Urothelium cell line (cell line): ENCODE measurements at regions not wholly inside any gene's neighbourhood (a gene's known extent, or its start where the extent isn't known, plus 50 kb on each side); places are given as distances from the start of the nearest gene placed in this dataset.

Experiments
- DNase-seq: peaks from one replicate; pipeline ENCODE4 v3.0.0; 2011; ENCODE audit warnings: low spot score, mixed read lengths
- FAIRE-seq: peaks from 2 replicates; lab custom pipeline; 2011; peaks lifted over from hg19 to GRCh38; lab: Jason Lieb, UNC

DNA sequence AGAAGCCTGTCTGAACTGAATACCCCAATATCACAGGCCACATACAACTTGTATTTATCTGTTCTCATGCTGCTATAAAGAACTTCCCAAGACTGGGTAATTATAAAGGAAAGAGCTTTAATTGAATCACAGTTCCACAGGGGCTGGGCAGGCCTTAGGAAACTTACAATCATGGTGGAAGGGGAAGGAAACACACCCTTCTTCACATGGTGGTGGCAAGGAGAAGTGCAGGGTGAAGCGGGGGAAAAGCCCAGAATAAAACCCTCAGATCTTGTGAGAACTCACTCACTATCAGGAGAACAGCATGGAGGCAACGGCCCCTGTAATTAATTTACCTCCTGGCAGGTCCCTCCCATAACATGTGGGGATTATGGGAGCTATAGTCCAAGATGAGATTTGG lies 50.3 kb upstream of the FNDC1 start:
- DNase-seq, result no peak
- FAIRE-seq, result no peak

DNA sequence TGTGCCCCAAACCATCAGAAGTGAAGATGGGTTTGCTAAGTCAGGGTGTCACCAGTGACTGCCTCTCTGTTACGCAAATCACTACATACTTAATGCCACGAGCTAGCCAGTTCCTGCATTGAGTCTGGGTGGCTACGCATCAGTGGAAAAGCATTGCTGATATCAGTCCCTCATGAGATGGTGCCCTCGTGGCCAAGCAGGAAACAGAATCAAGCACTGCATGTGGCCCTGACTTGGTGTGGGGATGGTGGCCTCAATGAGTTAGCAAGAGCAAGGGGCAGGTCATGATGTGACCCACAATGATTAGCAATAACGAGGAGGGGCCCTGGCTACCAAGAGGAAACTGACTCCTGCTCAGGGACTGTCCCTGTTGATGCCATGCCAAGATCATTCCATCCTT lies 51.6 kb upstream of the FNDC1 start:
- DNase-seq, result no peak
- no peak for FAIRE-seq

DNA sequence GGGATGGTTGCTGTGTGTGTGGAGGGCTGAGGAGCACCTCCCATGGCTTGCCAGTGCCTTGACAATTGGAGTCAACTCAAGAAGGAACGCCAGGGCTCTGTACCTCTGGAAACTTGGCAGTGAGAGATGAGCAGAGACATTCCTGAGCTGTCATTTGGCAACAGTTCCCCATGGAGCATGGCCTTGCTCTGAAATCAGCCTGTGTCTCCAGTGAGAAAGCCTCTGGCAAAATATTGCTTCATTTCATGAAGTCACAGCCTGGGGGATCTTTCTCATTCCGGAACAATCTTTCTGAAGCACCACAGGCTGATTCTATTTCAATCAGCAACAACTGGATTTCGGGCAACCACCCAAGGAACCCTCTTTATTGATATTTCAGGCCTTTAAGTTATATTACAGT lies 52.2 kb upstream of the FNDC1 start:
- DNase-seq, result no peak
- FAIRE-seq, result no peak

DNA sequence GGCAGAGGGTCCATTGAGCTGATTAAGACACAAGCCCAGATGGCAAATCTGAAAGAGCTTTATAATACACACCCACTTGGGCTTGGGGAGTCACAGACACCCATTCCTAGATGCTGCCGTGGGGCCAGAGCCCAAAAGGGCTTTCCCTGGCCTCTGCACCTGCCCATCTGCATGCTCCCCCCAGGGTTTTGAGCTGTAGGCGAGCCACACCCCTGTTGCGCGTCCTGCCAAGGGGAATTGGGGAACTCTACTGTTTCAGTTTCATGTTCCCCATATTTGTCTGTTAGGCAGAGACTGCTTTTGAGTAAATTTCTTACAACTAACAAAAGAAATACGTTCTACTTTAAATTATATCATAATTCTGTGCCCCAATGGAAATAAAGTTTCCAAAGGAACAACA lies 52.9 kb upstream of the FNDC1 start:
- DNase-seq (no peak), FAIRE-seq (no peak)

DNA sequence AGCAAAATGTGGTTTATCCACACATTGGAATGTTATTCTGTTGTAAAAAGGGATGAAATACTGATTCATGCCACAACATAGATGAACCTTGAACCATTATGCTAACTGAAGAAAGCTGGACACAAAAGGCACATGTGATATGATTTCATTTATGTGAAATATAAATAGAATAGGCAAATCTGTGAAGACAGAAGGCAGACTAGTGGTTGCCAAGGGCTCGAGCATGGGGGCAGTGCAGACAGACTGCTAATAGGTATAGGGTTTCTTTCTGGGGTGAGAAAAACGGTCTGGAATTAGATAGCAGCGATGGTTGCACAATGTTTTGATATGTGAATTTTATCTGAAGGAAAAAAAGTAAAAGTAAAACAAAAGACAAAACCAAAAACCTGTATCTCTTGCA lies 54.6 kb upstream of the FNDC1 start:
- DNase-seq, result no peak
- FAIRE-seq, result no peak

DNA sequence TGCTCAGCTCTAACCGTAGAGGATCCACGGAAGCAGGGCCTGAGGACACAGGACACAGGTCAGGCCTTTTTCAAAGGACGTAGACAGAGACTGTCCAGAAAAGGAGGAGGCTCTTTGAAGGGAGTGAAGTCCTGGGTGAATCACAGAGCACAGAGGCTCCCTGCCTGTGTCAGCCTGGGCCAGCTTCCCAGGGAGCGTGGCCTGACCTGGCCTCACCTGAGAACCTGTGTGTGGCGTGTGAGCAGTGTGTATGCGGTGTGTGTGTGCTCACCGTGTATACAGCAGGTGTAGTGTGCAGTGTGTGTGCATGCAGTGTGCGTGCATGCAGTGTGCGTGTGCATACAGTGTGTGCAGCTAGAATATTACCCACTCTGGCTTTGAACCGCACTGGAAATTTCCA lies 56.0 kb upstream of the FNDC1 start:
- FAIRE-seq, result peak; percentile 5
- DNase-seq, result no peak

DNA sequence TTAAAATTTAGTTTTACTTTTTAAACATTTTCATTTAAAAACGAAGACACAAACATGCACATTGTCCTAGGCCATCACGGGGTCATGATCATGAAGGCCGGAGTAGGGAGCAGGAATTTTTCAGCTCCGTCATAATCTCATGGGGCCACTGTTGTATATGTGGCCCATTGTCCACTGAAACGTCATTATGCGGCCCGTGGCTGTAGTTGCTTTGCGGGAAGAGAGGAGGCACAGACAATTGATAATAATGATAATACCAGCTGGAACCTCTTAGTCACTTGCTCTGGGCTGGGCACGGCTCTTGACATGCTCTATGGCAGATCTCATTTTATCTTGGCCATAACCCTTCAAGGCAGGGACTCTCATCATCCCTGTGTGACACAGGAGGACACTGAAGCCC lies 56.5 kb upstream of the FNDC1 start:
- DNase-seq (no peak), FAIRE-seq (no peak)

DNA sequence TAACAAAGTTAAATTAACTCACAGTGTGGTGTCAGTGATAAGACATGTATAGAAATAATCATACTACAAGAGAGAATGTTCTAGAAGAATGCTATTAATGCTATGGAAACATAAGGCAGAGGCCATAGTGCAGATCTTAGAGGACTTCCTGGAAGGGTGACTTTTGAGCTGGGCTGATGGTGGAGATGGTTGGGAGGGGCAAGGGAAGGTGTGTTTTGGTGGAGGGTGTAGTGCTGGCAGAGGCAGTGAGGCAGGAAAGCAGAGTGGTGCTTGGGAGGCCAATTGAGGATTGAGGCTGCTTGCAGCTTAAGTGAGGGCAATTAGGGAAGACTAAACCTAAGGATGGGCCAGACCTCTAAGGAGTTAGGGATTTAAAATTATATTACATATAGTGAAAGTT lies 58.5 kb upstream of the FNDC1 start:
- FAIRE-seq, result no peak

DNA sequence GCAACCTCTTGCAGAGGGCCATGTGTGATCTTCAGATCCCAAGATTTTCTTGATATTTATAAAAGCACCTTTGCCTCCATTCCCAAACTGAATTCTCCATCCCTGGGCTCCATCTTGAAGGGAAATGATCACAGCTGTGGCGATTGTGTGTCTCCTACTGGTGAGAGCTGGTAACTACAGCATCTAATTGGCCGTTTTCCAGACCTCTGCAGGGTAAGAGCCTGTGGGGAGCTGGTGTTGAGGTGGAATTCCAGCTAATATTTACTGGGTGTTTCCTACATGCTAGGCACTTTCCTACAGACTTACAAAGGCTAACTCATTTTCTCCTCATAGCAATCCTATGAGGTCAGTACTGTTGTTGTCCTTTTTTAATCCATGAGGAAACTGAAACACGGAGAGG lies 59.2 kb upstream of the FNDC1 start:
- FAIRE-seq, result no peak
- peak; percentile 55 for DNase-seq

More for the DNA sequence above, 58.5 kb upstream of the FNDC1 start:
- DNase-seq, result no peak

DNA sequence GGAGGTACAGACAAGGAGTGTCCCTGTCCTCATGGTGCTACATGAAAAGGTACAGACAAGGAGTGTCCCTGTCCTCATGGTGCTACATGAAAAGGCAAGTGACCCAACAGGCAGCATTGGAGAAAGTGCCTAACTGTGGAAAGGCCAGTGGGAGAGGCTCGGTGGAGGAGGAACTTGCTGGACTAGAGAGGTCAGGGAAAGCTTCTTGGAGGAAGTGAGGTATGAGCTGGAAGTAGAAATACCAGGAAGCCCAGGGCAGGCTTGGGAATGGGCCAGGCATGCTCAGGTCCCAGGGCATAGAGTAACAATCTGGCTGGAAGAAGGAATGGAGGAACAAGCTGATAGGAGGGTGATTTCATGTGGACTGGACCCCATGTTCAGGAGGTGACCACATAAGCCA lies 59.8 kb upstream of the FNDC1 start:
- FAIRE-seq (no peak), DNase-seq (no peak)

DNA sequence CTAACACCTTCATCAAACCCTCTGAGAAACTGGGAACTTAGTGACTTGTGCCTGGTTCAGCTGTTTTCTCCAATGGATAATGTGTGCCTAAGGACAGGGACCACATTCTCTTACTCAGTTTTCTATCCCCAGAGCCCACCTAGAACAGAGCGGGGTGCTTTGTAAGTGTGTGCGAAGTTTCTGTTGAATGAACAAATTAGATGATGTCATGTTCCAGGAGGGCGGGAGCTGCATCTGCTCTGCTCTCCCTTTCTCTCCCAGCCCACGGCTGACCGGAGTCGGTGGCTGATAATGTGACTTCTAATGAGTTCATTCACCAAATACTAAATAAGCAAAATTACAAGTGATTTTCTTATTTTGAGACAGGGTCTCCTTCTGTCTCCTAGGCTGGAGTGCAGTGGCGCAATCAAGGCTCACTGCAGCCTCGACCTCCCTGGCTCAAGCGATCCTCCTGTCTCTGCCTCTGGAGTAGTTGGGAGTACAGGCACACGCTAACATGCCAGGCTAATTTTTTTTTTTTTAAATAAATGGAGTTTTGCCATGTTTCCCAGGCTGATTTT lies 60.7 kb upstream of the FNDC1 start:
- FAIRE-seq, result no peak
- no peak for DNase-seq

DNA sequence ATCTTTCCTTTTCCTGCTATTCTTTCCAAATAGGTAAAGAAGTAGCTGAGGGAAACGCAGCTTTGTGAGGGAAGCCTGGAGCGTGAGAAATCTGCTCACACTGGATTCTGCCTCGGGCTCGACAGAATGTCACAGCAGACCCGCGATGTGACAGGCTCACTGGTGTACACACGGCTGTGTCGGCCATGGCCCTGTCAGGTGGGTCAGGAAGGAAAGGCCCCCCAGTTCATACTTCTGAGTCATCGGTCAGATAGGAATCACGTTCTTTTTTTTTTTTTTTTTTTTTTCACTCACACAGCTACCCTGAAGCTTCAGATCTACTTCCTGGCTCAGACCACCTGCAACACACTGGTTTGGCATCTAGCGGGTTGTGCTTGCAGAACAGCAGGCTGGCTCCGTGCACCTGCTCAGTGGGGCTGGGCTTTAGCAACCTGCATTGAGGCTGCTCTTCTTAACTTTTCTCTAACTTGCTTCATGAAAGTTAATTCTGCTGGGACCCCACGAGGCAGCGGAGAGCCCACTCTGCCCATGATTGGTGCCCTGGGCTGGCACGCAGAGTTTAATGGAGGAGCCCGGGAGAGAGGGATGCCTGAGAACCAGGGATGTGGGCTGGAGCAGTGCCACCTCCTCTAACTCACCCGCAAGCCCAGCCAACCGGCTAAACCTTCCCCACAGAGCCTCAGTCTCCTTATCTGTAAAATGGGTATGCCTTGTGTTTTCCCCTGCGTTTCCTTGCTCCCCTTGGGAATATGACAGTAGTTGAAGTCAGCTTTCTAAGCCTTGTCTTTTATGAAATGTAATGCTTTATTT lies 61.5 kb upstream of the FNDC1 start:
- FAIRE-seq (no peak), DNase-seq (no peak)

DNA sequence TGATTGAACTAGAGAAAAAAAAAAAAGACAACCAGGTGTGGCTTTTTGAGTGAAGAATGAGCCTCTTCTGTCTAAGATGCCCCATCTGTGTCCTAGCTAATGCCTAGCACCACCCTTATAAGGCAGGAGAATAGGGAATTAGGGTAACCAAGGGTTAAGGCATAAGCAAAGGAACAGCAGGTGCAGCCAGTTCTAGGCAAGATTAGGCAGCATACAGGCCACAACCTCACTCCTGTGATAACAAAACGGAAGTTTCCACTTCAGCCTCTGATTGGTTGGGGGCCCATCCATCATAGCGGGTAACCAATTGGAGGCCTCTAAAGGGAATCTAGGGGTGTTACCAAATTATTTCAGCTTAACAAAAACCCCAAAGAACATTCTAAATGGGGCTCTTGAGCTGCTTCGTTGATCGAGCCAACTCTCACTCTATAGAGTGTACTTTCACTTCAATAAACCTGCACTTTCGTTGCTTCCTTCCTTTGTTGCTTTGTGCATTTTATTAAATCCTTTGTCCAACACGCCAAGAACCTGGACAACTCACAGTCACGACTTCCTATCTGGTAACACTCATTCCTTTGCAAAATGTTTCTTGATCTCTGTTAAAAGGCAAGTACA lies 61.9 kb upstream of the TAGAP start:
- DNase-seq (peak; percentile 45), FAIRE-seq (no peak)

DNA sequence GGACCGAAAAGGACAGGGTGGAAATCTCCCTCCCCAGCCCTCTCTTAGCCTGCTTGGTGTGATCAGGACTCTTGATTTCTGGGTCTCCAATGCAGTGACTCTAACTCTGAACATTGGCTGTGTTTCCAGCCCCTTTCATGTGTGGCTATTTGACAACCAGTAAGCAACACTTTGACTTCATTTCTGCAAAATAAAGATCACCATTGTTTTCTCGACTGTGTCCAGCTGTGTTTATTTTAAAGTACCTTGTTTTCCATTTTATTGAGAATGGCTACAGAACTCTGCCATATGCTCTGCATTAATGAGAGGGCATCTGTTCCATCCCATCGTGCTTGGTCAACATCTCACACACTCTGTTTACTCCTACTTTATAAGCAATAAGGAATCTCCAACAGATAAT lies 60.9 kb upstream of the TAGAP start:
- no peak for FAIRE-seq
- DNase-seq, result no peak

DNA sequence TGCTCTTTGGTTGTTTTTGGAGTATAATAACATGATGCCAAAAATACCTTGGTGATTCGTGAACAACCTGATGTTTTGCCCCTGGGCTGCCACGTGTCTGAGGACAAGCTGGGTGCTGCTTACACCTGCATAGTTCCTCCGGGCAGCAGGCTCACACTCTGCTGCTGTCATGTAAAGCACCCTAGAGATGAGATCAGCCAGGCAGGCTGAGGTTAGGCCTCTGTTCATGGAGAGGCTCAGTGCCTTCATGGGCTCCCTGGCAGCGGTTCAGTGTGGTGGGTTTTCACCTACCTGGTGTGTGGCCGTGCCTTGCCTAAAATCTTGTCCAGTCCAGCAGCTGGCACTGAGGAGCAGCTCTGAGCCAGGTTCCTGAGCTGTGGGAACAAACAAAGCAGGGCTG lies 60.1 kb upstream of the TAGAP start:
- no peak for FAIRE-seq
- DNase-seq, result no peak

DNA sequence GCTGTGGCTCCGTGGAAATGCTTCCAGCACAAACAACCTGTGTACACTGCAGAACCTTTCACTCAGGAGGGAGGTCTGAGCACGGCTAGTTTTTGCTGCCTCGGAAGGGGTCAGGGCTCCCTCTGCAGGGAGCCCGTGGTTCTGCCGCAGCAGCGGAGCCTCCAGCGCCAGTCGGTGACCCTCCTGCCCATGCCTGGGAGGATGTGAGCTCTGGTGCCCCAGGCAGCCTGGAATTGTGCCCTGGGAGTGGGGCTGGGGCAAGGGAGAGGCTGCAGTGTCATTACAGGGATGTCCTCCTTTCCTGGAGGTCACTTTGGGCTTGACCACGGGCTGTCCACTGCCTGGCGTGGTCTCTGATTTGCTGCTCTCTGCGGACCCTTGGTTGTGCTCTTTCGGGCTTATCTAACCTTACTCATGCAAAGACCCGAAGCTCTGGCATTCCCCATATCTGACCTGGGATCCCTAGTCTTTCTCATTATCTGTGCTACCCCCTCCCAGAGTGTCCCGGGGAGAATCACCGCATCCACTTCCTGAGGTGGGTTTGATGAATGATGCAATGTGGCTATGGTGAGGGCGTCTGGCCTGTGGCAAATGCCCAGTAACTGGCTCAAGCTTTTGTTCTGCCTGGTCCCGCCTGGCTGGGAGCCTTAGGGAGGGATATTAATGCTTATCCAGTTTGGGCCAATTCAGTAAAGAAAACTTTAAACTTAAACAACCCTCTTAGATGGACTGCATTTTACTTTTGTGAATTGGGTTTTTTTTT lies 59.6 kb upstream of the TAGAP start:
- peak; percentile 89 for DNase-seq

DNA sequence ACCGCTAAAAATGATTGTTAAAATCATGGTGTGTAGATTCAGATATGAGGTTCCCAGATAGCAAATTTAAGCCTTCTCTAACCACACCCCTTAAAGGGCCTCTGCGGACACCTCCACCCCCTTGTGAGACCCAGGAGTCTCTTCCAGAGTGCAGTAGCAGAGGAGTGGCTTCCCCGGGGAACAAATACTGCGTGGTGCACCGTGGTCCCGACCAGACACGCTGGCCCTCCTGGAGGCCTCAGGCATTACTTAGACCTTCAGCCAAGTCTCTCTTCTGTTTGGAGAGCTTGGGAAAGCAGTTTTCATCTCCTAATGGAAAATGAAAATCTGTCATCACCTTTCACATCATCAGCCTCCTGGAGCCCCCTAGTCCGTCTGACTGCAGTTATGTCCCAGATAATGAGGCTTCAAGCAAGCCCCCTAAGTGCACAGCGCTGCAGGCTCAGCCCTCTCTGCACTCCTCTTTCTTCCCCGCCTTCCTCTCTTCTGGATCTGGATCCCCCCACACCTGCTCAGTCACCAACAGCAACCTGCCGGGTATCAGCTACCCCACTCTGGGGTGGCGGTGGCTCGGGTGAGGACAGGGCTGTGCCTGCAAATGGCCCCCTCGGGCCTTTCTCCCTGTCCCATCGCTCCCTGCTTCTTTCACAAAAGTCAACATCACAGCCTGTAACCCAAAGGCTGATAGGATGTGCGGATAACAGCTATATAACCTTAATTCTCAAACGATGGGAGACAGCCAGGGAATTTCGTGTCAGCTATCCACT lies 58.8 kb upstream of the TAGAP start:
- DNase-seq, result no peak
- no peak for FAIRE-seq

More for the DNA sequence above, 59.6 kb upstream of the TAGAP start:
- FAIRE-seq, result no peak

DNA sequence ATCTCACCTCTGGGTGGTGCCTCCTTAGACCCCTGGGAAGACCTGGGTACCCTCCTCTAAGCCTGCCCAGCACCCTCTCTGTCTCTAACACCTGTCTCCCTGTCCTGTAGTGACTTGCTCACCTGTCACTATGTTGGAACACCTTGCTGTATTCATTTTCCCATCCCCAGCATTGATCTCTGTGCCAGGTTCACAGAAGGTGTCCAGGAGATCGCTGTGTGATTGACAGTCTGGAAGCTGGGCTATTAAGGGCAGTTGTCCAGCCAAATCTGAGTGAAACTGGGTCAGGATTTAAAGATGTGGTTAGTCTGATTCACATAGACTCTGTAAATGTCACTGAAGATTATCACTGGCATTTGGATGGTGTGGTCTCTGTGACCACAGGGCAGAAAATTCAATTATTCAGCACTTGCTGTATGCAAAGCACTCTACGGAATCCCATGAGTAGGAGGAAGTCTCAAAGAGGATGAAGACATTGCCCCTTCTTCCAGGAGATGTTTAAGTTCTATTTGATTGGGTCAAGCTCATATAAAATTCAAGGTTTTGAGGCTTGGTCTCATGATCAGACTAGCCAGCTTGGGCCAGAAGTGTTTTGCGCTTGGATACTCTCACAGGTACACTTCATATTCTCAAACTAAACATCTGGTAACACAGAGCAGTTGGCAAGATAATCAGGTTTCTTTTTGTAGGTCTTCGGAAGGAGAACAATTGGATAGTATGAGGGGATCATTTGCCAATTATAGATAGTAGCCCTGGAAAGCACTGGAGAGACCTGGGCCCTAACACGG lies 57.8 kb upstream of the TAGAP start:
- no peak for DNase-seq
- no peak for FAIRE-seq

DNA sequence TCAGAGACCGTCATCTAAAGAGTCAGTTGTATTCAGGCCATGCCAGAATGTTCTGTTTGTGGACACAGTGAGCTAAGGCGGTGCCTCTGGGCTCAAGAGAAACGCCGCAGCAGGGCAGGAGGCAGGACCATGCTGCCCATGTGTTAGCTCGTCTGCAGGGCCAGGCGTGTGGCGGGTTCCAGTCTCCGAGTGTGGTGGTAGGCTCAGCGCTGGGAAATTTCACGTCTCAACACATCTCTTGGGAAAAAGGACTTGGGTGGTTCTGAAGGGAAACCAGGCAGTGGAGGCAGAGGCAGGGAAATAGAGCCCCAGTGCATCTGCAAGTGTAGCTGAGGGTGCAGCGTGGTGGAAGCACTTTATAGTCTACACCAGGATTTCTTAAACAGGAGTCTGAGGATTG lies 56.9 kb upstream of the TAGAP start:
- no peak for DNase-seq
- FAIRE-seq, result no peak
